NT2/D1 (cell line): ENCODE measurements at regions not wholly inside any gene's neighbourhood (a gene's known extent, or its start where the extent isn't known, plus 50 kb on each side); places are given as distances from the start of the nearest gene placed in this dataset.
A peak's percentile ranks its signal among the peaks of the same experiment; 100 is the strongest.
"Not testable (repeated sequence)": the region's sequence is repeated elsewhere in the genome, so short reads cannot be mapped to it uniquely, and the experiment has no call there.

Source experiments
- DNase-seq: peaks from one replicate; pipeline ENCODE4 v3.0.0-alpha.2; 2011; ENCODE audit warnings: low read depth, low spot score
- H3K27me3 ChIP-seq: 2 replicates; pipeline ENCODE4 v1.6.0; 2011; ENCODE audit warnings: mild to moderate bottlenecking; ENCODE audit not compliant: insufficient read length, insufficient read depth
- H3K36me3 ChIP-seq: 2 replicates; pipeline ENCODE4 v1.6.1; 2011; ENCODE audit warnings: mild to moderate bottlenecking, low read length, mixed read lengths; ENCODE audit not compliant: insufficient read depth, insufficient read length
- H3K4me1 ChIP-seq: 2 replicates; pipeline ENCODE4 v1.5.1; 2011; ENCODE audit not compliant: insufficient read depth, insufficient read length
- H3K4me3 ChIP-seq: 2 replicates; pipeline ENCODE4 v1.5.1; 2011; ENCODE audit warnings: low read depth; ENCODE audit not compliant: insufficient read length
- H3K9ac ChIP-seq: 2 replicates; pipeline ENCODE4 v1.6.0; 2011; ENCODE audit warnings: low read depth; ENCODE audit not compliant: insufficient read length
- H3K9me3 ChIP-seq: 2 replicates; pipeline ENCODE4 v1.5.1; 2011; ENCODE audit warnings: mild to moderate bottlenecking, low read length; ENCODE audit not compliant: insufficient read depth
- SUZ12 ChIP-seq: IDR thresholded peaks from 2 replicates; pipeline ENCODE4 v1.6.1; 2011; ENCODE audit not compliant: insufficient read length, insufficient read depth; ENCODE audit errors: extremely low read depth
- YY1 ChIP-seq: IDR thresholded peaks from 2 replicates; pipeline ENCODE4 v1.6.1; 2011; ENCODE audit not compliant: insufficient read length, insufficient read depth
- ZNF274 ChIP-seq: IDR thresholded peaks from 2 replicates; pipeline ENCODE4 v1.6.1; 2011; ENCODE audit warnings: mild to moderate bottlenecking, low read depth, low read length

DNA sequence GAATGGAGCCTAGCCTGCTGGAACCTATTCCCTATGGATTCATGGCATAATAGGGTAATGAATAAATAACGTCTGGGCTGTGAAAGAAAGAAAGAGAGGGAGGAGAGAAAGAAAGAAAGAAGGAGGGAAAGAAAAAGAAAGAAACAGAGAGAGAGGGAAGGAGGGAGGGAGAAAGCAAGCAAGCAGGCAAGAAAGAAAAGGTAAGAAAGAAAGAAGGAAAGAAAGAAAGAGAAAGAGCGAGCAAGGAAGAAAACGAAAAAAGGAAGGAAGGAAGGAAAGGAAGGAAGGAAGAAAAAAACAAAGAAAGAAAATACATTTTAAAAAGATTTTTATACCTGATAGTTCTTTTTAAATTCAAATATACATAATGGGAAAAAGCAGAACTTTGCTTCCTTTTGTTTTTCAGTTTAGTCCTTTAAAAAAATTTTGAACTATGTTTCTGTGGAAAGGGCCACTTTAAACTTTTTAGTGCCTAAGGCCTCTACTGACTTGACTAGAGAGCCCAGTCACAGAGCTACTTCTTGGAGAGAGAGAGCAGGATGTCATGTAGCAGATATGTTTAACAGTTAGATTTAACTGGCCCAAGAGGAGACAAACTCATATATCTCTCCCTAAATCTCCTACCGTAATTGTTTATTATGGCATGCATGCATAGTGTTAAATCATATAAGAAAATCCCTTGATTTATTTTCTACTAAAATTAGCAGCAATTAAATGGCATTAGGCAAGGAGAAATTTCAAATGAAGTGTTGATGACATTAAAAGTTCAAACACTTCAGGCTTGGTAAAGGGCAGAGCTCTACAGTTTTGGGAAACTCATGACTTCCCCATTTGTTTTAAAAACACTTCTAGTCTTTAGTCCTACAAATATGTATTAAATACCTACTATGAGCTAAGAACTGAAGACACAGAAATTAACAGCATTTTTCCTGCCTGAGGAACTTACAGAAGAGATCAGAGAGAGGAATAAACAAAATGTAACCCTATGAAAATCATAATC is 305.5 kb downstream of the BCAT1 start:
- Histone ChIP-seq H3K27me3 (no peaks in the 10 kb centered on the region), H3K9me3 (no peaks in the 10 kb centered on the region), H3K4me1 (no peaks in the 10 kb centered on the region), H3K36me3 (no peaks in the 10 kb centered on the region), H3K4me3 (no peak overlapping the region), H3K9ac (no peak overlapping the region)
- no peak for TF ChIP-seq YY1
- TF ChIP-seq ZNF274 = no peak
- no peak for TF ChIP-seq SUZ12
- DNase-seq = no peak

DNA sequence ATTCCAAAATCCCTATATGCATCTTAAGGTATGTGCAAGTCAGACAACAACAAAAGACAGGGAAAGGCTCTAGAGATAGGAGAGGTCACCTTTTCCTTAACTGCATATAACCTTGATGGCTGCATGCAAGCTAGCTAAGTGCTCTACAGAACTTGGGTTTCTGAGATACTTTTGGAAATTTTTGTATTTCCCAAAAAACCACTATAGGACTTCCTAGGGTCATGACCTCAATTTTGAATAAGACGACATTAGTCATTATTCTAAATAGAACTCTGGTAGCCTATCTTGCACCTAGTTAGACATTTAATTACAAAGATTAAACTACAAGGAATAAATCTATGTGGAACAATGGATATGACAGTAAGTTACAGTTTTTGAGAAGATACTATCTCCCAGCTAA is 309.3 kb downstream of the BCAT1 start:
- no peak for TF ChIP-seq ZNF274
- no peak for TF ChIP-seq SUZ12
- TF ChIP-seq YY1 = no peak
- Histone ChIP-seq H3K4me1 (no peaks in the 10 kb centered on the region), H3K27me3 (no peaks in the 10 kb centered on the region), H3K36me3 (no peaks in the 10 kb centered on the region), H3K4me3 (no peak overlapping the region), H3K9me3 (no peaks in the 10 kb centered on the region), H3K9ac (no peak overlapping the region)
- DNase-seq = no peak

DNA sequence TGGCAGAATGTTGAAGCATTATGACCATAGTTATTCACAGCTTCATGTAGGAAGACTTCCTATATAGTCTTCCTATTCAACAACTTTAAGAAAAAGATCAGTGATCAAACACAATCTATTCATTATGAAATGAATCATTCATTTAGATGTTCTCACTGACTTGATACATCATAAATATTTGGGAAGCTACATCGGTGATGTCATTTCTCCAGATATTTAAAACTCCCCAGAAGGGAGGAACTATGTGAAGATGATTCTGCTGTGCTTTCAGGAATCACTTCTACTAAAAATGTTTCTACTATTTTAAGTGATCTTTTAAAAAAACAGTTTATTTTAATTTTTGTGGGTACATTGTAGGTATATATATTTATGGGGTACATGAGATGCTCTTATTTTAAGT is 316.4 kb downstream of the BCAT1 start:
- Histone ChIP-seq H3K9ac (no peak overlapping the region), H3K27me3 (no peaks in the 10 kb centered on the region), H3K4me1 (no peaks in the 10 kb centered on the region), H3K9me3 (no peaks in the 10 kb centered on the region), H3K36me3 (no peaks in the 10 kb centered on the region), H3K4me3 (no peak overlapping the region)
- no peak for DNase-seq
- no peak for TF ChIP-seq ZNF274
- no peak for TF ChIP-seq YY1
- no peak for TF ChIP-seq SUZ12

DNA sequence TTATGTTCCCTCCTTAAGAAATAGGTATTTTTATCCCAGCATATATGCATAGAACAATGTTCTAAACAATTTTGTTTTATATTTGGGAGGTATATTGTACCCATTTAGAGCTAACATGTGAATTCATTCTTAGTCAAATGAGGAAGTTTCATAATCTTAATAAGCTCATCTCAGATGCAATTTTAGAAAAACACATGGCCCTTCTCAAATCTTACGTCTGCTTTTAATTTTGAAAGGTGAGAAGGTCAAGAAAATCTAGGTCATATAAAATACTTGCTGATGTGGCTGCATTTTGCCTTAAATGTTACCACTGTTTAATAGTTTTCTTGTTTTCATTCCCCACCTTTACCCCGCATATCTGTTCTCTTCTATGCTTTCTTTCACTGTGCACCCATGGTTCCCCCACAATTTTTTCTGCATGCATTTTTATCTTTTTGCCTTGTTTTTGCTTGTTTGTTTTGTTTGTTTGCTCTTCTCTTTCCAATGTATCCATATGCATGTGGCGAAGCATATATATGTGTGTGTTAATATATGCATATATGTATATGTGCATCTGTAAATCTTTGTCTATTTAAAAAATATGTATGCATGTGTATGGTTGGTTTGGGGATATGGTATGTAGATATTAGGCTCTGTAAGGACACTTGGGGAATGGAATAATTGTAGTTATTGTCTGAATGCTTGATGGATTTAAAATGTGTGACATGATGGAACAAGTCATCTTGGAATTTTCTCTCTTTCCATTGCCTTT is 317.1 kb downstream of the BCAT1 start:
- Histone ChIP-seq H3K9me3 (no peaks in the 10 kb centered on the region), H3K27me3 (no peaks in the 10 kb centered on the region), H3K4me1 (no peaks in the 10 kb centered on the region), H3K4me3 (no peak overlapping the region), H3K9ac (no peak overlapping the region), H3K36me3 (no peaks in the 10 kb centered on the region)
- DNase-seq = no peak
- TF ChIP-seq ZNF274 (no peak), SUZ12 (no peak), YY1 (no peak)

DNA sequence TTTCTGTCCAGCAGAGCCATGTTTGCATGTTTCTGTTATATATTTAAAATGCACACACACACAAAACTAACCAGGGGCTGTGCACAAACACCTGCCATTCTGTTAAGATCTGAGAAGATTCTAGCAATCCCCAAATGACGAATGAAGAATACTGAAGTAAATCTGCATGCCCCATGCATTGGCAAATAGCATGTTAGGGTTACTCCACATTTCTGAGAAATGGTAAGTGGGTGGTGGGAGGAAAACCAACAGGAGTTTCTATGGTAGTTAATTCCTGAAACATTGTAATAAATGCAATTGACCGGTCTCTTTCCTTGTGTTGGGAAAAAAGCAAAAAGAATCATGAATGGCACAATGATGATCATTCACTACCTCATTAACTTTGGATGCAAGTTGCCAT is 318.0 kb downstream of the BCAT1 start:
- H3K4me1 ChIP-seq = no peaks in the 10 kb centered on the region
- no peak for TF ChIP-seq ZNF274
- no peak for TF ChIP-seq SUZ12
- no peak for TF ChIP-seq YY1
- no peak overlapping the region for H3K9ac ChIP-seq
- no peak for DNase-seq
- no peaks in the 10 kb centered on the region for H3K9me3 ChIP-seq
- no peaks in the 10 kb centered on the region for H3K27me3 ChIP-seq
- H3K4me3 ChIP-seq = no peak overlapping the region
- no peaks in the 10 kb centered on the region for H3K36me3 ChIP-seq

DNA sequence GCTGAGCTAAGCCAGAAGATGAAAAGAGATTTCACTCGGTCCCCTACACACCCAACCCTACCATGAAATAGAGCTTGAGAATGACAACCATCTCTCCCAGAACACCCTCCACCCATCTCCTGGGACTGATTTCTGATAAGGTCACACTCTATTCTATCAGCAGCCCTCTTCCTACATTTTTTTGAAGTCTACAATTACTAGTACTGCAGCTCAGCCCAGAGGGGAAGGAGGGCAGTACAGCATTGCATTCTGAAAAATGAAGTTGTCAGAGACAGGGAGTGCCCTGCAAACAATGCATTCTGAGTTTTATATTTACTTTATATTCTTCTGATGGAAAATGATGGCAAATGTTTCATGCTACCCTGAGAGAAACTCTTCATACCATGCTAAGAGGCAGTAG is 318.5 kb downstream of the BCAT1 start:
- no peak overlapping the region for H3K4me3 ChIP-seq
- TF ChIP-seq ZNF274 = no peak
- TF ChIP-seq YY1 = no peak
- no peak for TF ChIP-seq SUZ12
- H3K9me3 ChIP-seq = no peaks in the 10 kb centered on the region
- H3K4me1 ChIP-seq = no peaks in the 10 kb centered on the region
- no peaks in the 10 kb centered on the region for H3K36me3 ChIP-seq
- no peak overlapping the region for H3K9ac ChIP-seq
- DNase-seq = no peak
- H3K27me3 ChIP-seq = no peaks in the 10 kb centered on the region

DNA sequence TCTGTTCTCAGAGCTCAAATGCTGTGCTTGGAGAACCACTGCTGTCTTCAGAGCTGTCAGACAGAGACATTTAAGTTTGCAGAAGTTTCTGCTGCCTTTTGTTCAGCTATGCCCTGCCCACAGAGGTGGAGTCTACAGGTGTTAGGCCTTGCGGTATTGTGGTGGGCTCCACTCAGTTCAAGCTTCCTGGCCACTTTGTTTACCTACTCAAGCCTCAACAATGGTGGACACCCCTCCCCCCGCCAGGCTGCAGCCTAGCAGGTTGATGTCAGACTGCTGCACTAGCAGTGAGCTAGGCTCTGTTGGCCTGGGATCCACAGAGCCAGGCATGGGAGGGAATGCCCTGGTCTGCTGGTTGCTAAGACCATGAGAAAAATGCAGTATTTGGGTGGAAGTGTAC is 323.8 kb downstream of the BCAT1 start:
- no peak overlapping the region for H3K4me3 ChIP-seq
- peaks cover 2% of the 10 kb centered on the region for H3K4me1 ChIP-seq
- H3K36me3 ChIP-seq = no peaks in the 10 kb centered on the region
- H3K9ac ChIP-seq = no peak overlapping the region
- TF ChIP-seq ZNF274 (no peak), SUZ12 (no peak), YY1 (no peak)
- H3K27me3 ChIP-seq = no peaks in the 10 kb centered on the region
- no peaks in the 10 kb centered on the region for H3K9me3 ChIP-seq
- DNase-seq = peak; percentile 47

DNA sequence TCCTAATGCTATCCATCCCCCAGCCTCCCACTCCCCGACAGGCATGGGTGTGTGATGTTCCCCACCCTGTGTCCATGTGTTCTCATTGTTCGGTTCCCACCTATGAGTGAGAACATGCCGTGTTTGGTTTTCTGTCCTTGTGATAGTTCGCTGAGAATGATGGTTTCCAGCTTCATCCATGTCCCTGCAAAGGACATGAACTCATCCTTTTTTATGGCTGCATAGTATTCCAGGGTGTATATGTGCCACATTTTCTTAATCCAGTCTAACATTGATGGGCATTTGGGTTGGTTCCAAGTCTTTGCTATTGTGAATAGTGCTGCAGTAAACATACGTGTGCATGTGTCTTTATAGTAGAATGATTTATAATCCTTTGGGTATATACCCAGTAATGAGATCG is 328.9 kb downstream of the BCAT1 start:
- H3K4me1 ChIP-seq, DNase-seq, H3K9ac ChIP-seq, H3K9me3 ChIP-seq, H3K27me3 ChIP-seq, H3K4me3 ChIP-seq, H3K36me3 ChIP-seq: not testable (repeated sequence)
